Stimulated activated effector memory CD8-positive, alpha-beta T cell treated with anti-CD3 and anti-CD28 coated beads, Interleukin-12 subunit alpha, Interleukin-12 subunit beta, amount 100 ng/mL, for 72 hours (primary cell): ENCODE measurements at regions not wholly inside any gene's neighbourhood (a gene's known extent, or its start where the extent isn't known, plus 50 kb on each side); places are given as distances from the start of the nearest gene placed in this dataset.
"Not testable (repeated sequence)": the region's sequence is repeated elsewhere in the genome, so short reads cannot be mapped to it uniquely, and the experiment has no call there.

Experiments
- ATAC-seq: fragments of 150-1000 bp; cut with Tn5 transposase; 2 replicates; pipeline ENCODE4 v1.10.0; 2021
- DNase-seq, 2 donors: peaks; one replicate each; pipeline ENCODE4 v3.0.0; 2021 to 2022; ENCODE audit warnings: low spot score in 2 of 2
- H3K27ac Mint-ChIP-seq: one replicate; pipeline ENCODE4 v1.8.0; 2022; ENCODE audit warnings: mild to moderate bottlenecking, mixed read lengths
- H3K36me3 Mint-ChIP-seq: one replicate; pipeline ENCODE4 v1.8.0; 2022; ENCODE audit warnings: mild to moderate bottlenecking, mixed read lengths
- H3K4me1 Mint-ChIP-seq: one replicate; pipeline ENCODE4 v1.8.0; 2022; ENCODE audit warnings: mixed read lengths
- H3K4me3 Mint-ChIP-seq: one replicate; pipeline ENCODE4 v1.8.0; 2022; ENCODE audit warnings: mild to moderate bottlenecking, mixed read lengths
- H3K9me3 Mint-ChIP-seq: one replicate; pipeline ENCODE4 v1.8.0; 2022; ENCODE audit warnings: mixed read lengths

DNA sequence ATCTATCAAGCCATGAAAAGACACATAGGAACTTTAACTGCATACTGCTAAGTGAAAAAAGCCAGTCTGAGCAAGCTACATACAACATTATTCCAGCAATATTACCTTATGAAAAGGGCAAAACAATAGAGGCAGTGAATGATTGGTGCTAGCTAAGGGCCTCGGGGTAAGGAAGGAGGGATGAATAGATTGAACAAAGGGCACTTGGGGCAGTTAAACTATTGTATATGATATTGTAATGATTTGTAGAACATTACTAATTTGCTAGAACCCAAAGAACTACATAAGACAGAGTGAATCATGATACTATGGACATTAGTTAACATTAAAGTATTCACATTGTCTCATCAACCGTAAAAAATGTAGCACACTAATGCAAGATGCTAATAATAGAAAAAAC lies 218.3 kb downstream of the FBXO4 start:
- no peak for ATAC-seq
- H3K27ac Mint-ChIP-seq = no peak overlapping the region

DNA sequence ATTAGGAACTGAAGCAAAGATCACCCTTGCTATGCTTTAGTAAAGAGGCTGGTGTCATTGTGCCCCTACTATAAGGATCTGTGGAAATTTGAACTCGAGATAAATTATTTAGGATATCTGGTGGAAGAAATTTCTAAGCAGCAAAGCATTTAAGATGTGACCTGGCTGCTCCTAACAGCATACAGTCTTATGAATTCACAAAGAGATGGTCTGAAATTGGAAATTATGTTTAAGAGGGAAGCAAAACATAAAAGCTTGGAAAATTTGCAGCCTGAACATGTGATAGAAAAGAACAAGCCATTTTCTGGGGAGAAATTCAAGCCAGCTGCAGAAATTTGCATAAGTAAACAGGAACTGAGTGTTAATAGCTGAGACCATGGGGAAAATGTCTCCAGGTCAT lies 223.7 kb downstream of the FBXO4 start:
- Mint-ChIP-seq H3K9me3 (peaks cover 16% of the 10 kb centered on the region), H3K36me3 (no peaks in the 10 kb centered on the region), H3K27ac (no peak overlapping the region), H3K4me3 (no peak overlapping the region), H3K4me1 (no peaks in the 10 kb centered on the region)
- no peak for DNase-seq
- ATAC-seq = no peak

More for the DNA sequence above, 218.3 kb downstream of the FBXO4 start:
- Mint-ChIP-seq H3K4me3 (no peak overlapping the region), H3K36me3 (no peaks in the 10 kb centered on the region), H3K4me1 (no peaks in the 10 kb centered on the region), H3K9me3 (peaks cover 6% of the 10 kb centered on the region)
- DNase-seq = no peak

- H3K36me3 Mint-ChIP-seq = no peaks in the 10 kb centered on the region
- no peaks in the 10 kb centered on the region for H3K9me3 Mint-ChIP-seq
- H3K27ac Mint-ChIP-seq = no peak overlapping the region
- H3K4me1 Mint-ChIP-seq = no peaks in the 10 kb centered on the region
- H3K4me3 Mint-ChIP-seq = no peak overlapping the region
- no peak for DNase-seq
- no peak for ATAC-seq
These were observed 232.1 kb downstream of the FBXO4 start for GRCh38 chr5:42157215-42157614.

DNA sequence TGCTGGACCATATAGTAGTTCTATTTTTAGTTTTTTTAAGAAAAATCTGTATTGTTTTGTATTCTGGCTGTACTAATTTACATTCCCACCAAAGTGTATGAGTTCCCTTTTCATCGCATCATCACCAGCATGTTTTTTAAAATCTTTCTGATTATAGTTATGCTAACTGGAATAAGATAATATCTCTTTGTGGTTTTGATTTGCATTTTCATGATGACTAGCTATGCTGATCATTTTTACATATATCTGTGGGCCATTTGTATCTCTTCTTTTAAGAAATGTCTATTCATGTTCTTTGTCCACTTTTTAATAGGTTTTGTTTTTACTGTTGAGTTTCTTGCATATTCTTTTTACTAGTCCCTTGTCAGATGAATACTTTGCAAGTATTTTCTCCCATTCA lies 238.0 kb downstream of the FBXO4 start:
- Mint-ChIP-seq H3K9me3 (no peaks in the 10 kb centered on the region), H3K27ac (no peak overlapping the region), H3K36me3 (no peaks in the 10 kb centered on the region), H3K4me1 (no peaks in the 10 kb centered on the region), H3K4me3 (no peak overlapping the region)
- ATAC-seq = no peak
- DNase-seq = no peak

- ATAC-seq (no peak), DNase-seq (no peak)
- Mint-ChIP-seq H3K4me3 (no peak overlapping the region), H3K4me1 (no peaks in the 10 kb centered on the region), H3K27ac (no peak overlapping the region), H3K36me3 (no peaks in the 10 kb centered on the region), H3K9me3 (peaks cover 4% of the 10 kb centered on the region)
These were observed 243.1 kb downstream of the FBXO4 start for GRCh38 chr5:42168091-42168670.

DNA sequence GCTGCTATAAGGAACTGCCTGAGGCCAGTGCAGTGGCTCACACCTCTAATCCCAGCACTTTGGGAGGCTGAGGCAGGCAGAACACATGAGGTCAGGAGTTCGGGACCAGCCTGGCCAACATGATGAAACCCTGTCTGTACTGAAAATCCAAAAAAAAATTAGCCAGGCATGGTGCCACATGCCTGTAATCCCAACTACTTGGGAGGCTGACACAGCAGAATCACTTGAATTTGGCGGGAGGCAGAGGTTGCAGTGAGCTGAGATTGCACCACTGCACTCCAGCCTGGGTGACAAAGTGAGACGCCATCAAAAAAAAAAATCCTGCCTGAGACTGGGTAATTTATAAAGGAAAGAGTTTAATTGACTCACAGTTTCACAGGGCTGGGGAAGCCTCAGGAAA lies 247.1 kb upstream of the GHR start:
- not testable (repeated sequence) for H3K27ac Mint-ChIP-seq, DNase-seq, H3K36me3 Mint-ChIP-seq, H3K4me1 Mint-ChIP-seq, H3K4me3 Mint-ChIP-seq, ATAC-seq, H3K9me3 Mint-ChIP-seq

- DNase-seq, H3K27ac Mint-ChIP-seq, H3K36me3 Mint-ChIP-seq, ATAC-seq, H3K9me3 Mint-ChIP-seq, H3K4me3 Mint-ChIP-seq, H3K4me1 Mint-ChIP-seq: not testable (repeated sequence)
These were observed 243.4 kb upstream of the GHR start for GRCh38 chr5:42179843-42180242.

DNA sequence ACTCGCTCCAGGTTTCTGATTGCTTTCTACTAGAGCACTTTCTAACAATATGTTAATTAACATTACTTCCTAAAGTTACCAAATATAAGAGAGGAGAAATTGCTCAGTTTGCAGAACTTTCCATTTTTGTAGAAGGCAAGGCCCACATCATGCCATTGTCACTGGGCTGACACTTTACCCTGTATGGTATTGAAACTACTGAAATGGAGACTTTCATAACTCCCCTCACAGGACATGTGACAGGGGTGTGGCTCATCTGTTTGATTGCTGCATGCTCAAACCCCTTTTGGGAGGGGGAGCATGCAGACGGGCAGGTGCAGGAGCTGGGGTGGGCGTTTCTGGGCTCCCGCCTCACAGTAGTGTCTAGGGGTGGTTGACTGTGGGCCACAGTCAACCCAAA lies 206.3 kb upstream of the GHR start:
- peaks cover 7% of the 10 kb centered on the region for H3K9me3 Mint-ChIP-seq
- no peak for DNase-seq
- H3K4me3 Mint-ChIP-seq = no peak overlapping the region
- H3K36me3 Mint-ChIP-seq = no peaks in the 10 kb centered on the region
- H3K4me1 Mint-ChIP-seq = no peaks in the 10 kb centered on the region
- ATAC-seq = no peak
- H3K27ac Mint-ChIP-seq = no peak overlapping the region

GRCh38 chr5:42217791-42218190 lies 205.4 kb upstream of the GHR start:
- ATAC-seq = no peak
- Mint-ChIP-seq H3K9me3 (peaks cover 6% of the 10 kb centered on the region), H3K4me3 (no peak overlapping the region), H3K36me3 (no peaks in the 10 kb centered on the region), H3K27ac (no peak overlapping the region), H3K4me1 (no peaks in the 10 kb centered on the region)
- no peak for DNase-seq

DNA sequence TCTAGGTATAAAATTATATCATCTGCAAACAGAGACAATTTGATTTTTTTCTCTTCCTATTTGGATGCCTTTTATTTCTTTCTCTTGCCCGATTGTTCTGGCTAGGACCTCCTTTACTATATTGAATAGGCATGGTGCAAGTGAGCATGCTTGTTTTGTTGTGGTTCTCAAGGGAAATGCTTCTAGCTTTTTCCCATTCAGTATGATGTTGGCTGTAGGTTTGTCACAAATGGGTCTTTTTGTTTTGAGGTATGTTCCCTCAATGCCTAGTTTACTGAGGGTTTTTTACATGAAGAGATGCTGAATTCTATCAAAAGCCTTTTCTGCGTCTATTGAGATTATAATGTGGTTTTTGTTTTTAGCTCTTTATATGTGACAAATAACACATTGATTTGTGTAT lies 198.2 kb upstream of the GHR start:
- Mint-ChIP-seq H3K36me3 (no peaks in the 10 kb centered on the region), H3K27ac (no peak overlapping the region), H3K9me3 (no peaks in the 10 kb centered on the region), H3K4me1 (no peaks in the 10 kb centered on the region), H3K4me3 (no peak overlapping the region)
- no peak for DNase-seq
- no peak for ATAC-seq

- Mint-ChIP-seq H3K27ac (no peak overlapping the region), H3K36me3 (no peaks in the 10 kb centered on the region), H3K4me1 (no peaks in the 10 kb centered on the region), H3K9me3 (no peaks in the 10 kb centered on the region), H3K4me3 (no peak overlapping the region)
- ATAC-seq (peak; percentile 31), DNase-seq (no peak)
These were observed 195.0 kb upstream of the GHR start for GRCh38 chr5:42228279-42228678.

GRCh38 chr5:42230839-42231238 lies 192.4 kb upstream of the GHR start:
- Mint-ChIP-seq H3K4me3 (no peak overlapping the region), H3K4me1 (no peaks in the 10 kb centered on the region), H3K27ac (no peak overlapping the region), H3K9me3 (no peaks in the 10 kb centered on the region), H3K36me3 (no peaks in the 10 kb centered on the region)
- DNase-seq = no peak
- peak; percentile 26 for ATAC-seq

DNA sequence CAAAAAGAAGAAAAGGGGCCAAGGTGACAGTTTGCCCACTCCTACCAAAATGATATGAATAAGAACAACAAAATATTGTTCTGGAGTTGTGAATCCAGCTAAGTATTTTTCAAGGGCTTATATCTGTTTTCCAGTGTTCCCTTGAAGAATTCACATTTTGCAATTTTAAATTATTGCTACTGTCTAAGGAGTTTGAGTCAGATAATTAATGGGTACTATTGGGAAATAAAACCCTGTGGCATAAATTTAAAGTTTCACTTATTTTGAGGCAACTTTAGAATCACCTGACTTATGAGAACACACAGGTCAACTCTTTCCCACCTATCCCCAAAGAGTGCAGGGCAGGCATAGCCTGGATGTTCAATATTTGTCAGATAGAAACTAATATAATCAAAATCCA lies 188.0 kb upstream of the GHR start:
- Mint-ChIP-seq H3K27ac (no peak overlapping the region), H3K9me3 (no peaks in the 10 kb centered on the region), H3K36me3 (no peaks in the 10 kb centered on the region), H3K4me1 (no peaks in the 10 kb centered on the region), H3K4me3 (no peak overlapping the region)
- no peak for ATAC-seq
- no peak for DNase-seq

GRCh38 chr5:42235837-42236236 lies 187.4 kb upstream of the GHR start:
- DNase-seq = no peak
- H3K36me3 Mint-ChIP-seq = no peaks in the 10 kb centered on the region
- H3K27ac Mint-ChIP-seq = no peak overlapping the region
- no peak for ATAC-seq
- no peak overlapping the region for H3K4me3 Mint-ChIP-seq
- no peaks in the 10 kb centered on the region for H3K4me1 Mint-ChIP-seq
- H3K9me3 Mint-ChIP-seq = no peaks in the 10 kb centered on the region

GRCh38 chr5:42241636-42242035 lies 181.6 kb upstream of the GHR start:
- Mint-ChIP-seq H3K4me1 (no peaks in the 10 kb centered on the region), H3K4me3 (no peak overlapping the region), H3K27ac (no peak overlapping the region), H3K9me3 (no peaks in the 10 kb centered on the region), H3K36me3 (no peaks in the 10 kb centered on the region)
- DNase-seq (no peak), ATAC-seq (no peak)

GRCh38 chr5:42242210-42242609 lies 181.0 kb upstream of the GHR start:
- Mint-ChIP-seq H3K27ac (no peak overlapping the region), H3K4me3 (no peak overlapping the region), H3K9me3 (no peaks in the 10 kb centered on the region), H3K4me1 (no peaks in the 10 kb centered on the region), H3K36me3 (no peaks in the 10 kb centered on the region)
- DNase-seq (no peak), ATAC-seq (no peak)

- Mint-ChIP-seq H3K27ac (no peak overlapping the region), H3K4me1 (no peaks in the 10 kb centered on the region), H3K9me3 (no peaks in the 10 kb centered on the region), H3K36me3 (no peaks in the 10 kb centered on the region), H3K4me3 (no peak overlapping the region)
- DNase-seq (no peak), ATAC-seq (no peak)
These were observed 180.3 kb upstream of the GHR start for GRCh38 chr5:42242881-42243485.
